HL-60 (cell line): ENCODE measurements at regions not wholly inside any gene's neighbourhood (a gene's known extent, or its start where the extent isn't known, plus 50 kb on each side); places are given as distances from the start of the nearest gene placed in this dataset.

Experiments
- GABPA ChIP-seq: IDR thresholded peaks from 2 replicates; pipeline ENCODE4 v1.6.1; 2012; ENCODE audit warnings: low read depth
- POLR2AphosphoS5 ChIP-seq: IDR thresholded peaks from 2 replicates; pipeline ENCODE4 v1.6.1; 2012; ENCODE audit warnings: low read depth
- TF ChIP-seq, protein P1 (sequence below): IDR thresholded peaks from one replicate; pipeline ENCODE4 v1.5.1; 2011; ENCODE audit warnings: low read length, control low read depth, inconsistent platforms; ENCODE audit not compliant: insufficient read depth

DNA sequence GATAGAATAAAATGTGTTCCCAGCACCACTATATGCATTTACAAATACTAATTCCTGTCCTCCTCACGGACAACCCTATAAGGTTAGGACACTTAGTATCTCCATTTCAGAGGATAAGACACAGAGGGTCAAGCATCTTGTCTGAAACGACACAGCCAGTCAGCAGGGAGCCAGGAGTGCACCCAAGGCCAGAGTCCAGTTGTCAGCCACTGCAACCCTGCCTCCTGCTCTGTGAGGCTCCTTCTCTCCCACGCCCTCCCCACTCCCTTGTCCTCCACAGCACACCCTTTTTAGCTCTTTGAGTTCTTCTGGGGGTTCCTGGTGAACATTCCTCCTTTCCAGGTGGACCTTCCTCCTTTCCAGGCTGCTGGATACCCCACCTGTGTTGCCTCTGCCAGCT, 119.0 kb upstream of the TNR start:
- TF ChIP-seq, protein P1, sequence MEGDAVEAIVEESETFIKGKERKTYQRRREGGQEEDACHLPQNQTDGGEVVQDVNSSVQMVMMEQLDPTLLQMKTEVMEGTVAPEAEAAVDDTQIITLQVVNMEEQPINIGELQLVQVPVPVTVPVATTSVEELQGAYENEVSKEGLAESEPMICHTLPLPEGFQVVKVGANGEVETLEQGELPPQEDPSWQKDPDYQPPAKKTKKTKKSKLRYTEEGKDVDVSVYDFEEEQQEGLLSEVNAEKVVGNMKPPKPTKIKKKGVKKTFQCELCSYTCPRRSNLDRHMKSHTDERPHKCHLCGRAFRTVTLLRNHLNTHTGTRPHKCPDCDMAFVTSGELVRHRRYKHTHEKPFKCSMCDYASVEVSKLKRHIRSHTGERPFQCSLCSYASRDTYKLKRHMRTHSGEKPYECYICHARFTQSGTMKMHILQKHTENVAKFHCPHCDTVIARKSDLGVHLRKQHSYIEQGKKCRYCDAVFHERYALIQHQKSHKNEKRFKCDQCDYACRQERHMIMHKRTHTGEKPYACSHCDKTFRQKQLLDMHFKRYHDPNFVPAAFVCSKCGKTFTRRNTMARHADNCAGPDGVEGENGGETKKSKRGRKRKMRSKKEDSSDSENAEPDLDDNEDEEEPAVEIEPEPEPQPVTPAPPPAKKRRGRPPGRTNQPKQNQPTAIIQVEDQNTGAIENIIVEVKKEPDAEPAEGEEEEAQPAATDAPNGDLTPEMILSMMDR = no peak
- TF ChIP-seq GABPA (no peak), POLR2AphosphoS5 (no peak)
